Heart left ventricle (tissue), 13 donors: ENCODE measurements at regions not wholly inside any gene's neighbourhood (a gene's known extent, or its start where the extent isn't known, plus 50 kb on each side); places are given as distances from the start of the nearest gene placed in this dataset.
"Not testable (repeated sequence)": the region's sequence is repeated elsewhere in the genome, so short reads cannot be mapped to it uniquely, and the experiment has no call there.

ENCODE experiments used
- CTCF ChIP-seq, 12 donors: fragments of 200-600 bp; sonication (generic) in 4 of 12; IDR thresholded peaks; one replicate each; pipeline versions ENCODE4 v1.5.0 to v1.8.0; 2018 to 2022; ENCODE audit warnings: antibody characterized with exemption in 12 of 12, mild to moderate bottlenecking in 5 of 12
- POLR2A ChIP-seq, 2 donors: fragments of 450-650 bp; IDR thresholded peaks; one replicate each; pipeline ENCODE4 v1.6.1; 2017; ENCODE audit warnings: antibody characterized with exemption in 2 of 2, mild to moderate bottlenecking in 2 of 2, moderate library complexity in 2 of 2
- donor health status: ischemic (EF 13 %, LVEDD 7.1; RV severe dilation, severe dysfunction).
- donor health status: DM: no; HTN: yes; CAD: no.
- donor health status: DM: no; HTN: no; CAD: no.
- donor health status: ischemic (EF 25% LVEDD 6.9; RV normal size, moderate dysfunction).
- donor health status: ischemic (EF 25% LVEDD 5.7; RV mildly dilated, moderate dysfunction).
- donor health status: ischemic (EF 35%, LVEDD 5.7; RV mildly dilated, moderate dysfunction).
- donor health status: nonischemic (EF 11% LVEDD 7.7; RV severe dilation, severe dysfunction).
- donor health status: DM: yes; HTN: yes; CAD: no.
- donor health status: PGD.
- donor health status: ischemic (EF 29% LVEDD 5.4; RV normal size, mild dysfunction).
- donor health status: nonischemic (EF 23%, LVEDD 6.1; RV moderate dilation, normal function).

- TF ChIP-seq CTCF, POLR2A (IDR thresholded peaks at IDR 0.05): not testable (repeated sequence)
Measured at GRCh38 chr5:171726819-171727218, 58.8 kb upstream of the SMIM23 start.
